Glutamatergic neuron (in vitro differentiated cells): ENCODE measurements at regions not wholly inside any gene's neighbourhood (a gene's known extent, or its start where the extent isn't known, plus 50 kb on each side); places are given as distances from the start of the nearest gene placed in this dataset.

Experiments
- DNase-seq: peaks from one replicate; pipeline ENCODE4 v3.0.0; 2022
- H3K27ac Mint-ChIP-seq: one replicate; pipeline ENCODE4 v1.8.0; 2020; ENCODE audit warnings: mild to moderate bottlenecking, mixed read lengths, inconsistent platforms; ENCODE audit not compliant: unreplicated experiment
- H3K27me3 Mint-ChIP-seq: one replicate; pipeline ENCODE4 v1.8.0; 2020; ENCODE audit warnings: mild to moderate bottlenecking, moderate library complexity, mixed read lengths, inconsistent platforms; ENCODE audit not compliant: unreplicated experiment
- H3K36me3 Mint-ChIP-seq: one replicate; pipeline ENCODE4 v1.8.0; 2020; ENCODE audit warnings: mild to moderate bottlenecking, mixed read lengths, inconsistent platforms; ENCODE audit not compliant: unreplicated experiment
- H3K4me1 Mint-ChIP-seq: one replicate; pipeline ENCODE4 v1.8.0; 2020; ENCODE audit warnings: mild to moderate bottlenecking, low read depth, mixed read lengths, inconsistent platforms; ENCODE audit not compliant: unreplicated experiment
- H3K4me3 Mint-ChIP-seq: one replicate; pipeline ENCODE4 v1.8.0; 2020; ENCODE audit warnings: mild to moderate bottlenecking, mixed read lengths, inconsistent platforms; ENCODE audit not compliant: unreplicated experiment
- H3K9me3 Mint-ChIP-seq: one replicate; pipeline ENCODE4 v1.8.0; 2020; ENCODE audit warnings: mild to moderate bottlenecking, moderate library complexity, mixed read lengths, inconsistent platforms; ENCODE audit not compliant: unreplicated experiment
- CTCF ChIP-seq: fragments of 200-600 bp; sonication (generic); IDR thresholded peaks from one replicate; pipeline ENCODE4 v1.5.0; 2021; ENCODE audit not compliant: partially characterized antibody, unreplicated experiment

- Mint-ChIP-seq H3K4me1 (peaks cover 17% of the 10 kb centered on the region), H3K4me3 (no peak overlapping the region), H3K27ac (no peak overlapping the region), H3K36me3 (peaks cover 4% of the 10 kb centered on the region), H3K27me3 (peaks cover under 1% of the 10 kb centered on the region), H3K9me3 (no peaks in the 10 kb centered on the region)
- TF ChIP-seq CTCF: no peak
- no peak for DNase-seq
These were observed 539.2 kb downstream of the TNS3 start for GRCh38 chr7:47042669-47043068.

GRCh38 chr7:47040795-47041347 is 541.0 kb downstream of the TNS3 start:
- no peak overlapping the region for H3K4me3 Mint-ChIP-seq
- H3K9me3 Mint-ChIP-seq: no peaks in the 10 kb centered on the region
- peaks cover 2% of the 10 kb centered on the region for H3K27me3 Mint-ChIP-seq
- peaks cover 12% of the 10 kb centered on the region for H3K4me1 Mint-ChIP-seq
- no peak overlapping the region for H3K27ac Mint-ChIP-seq
- H3K36me3 Mint-ChIP-seq: peaks cover 4% of the 10 kb centered on the region
- TF ChIP-seq CTCF: no peak
- no peak for DNase-seq

- H3K4me1 Mint-ChIP-seq: peaks cover 3% of the 10 kb centered on the region
- DNase-seq: no peak
- H3K27me3 Mint-ChIP-seq: peaks cover 2% of the 10 kb centered on the region
- no peaks in the 10 kb centered on the region for H3K9me3 Mint-ChIP-seq
- peaks cover 4% of the 10 kb centered on the region for H3K36me3 Mint-ChIP-seq
- no peak overlapping the region for H3K27ac Mint-ChIP-seq
- H3K4me3 Mint-ChIP-seq: no peak overlapping the region
- TF ChIP-seq CTCF: no peak
These were observed 542.0 kb downstream of the TNS3 start for GRCh38 chr7:47039904-47040303.

- Mint-ChIP-seq H3K27ac (no peak overlapping the region), H3K4me3 (no peak overlapping the region), H3K9me3 (no peaks in the 10 kb centered on the region), H3K4me1 (peaks cover 3% of the 10 kb centered on the region), H3K36me3 (peaks cover 4% of the 10 kb centered on the region), H3K27me3 (peaks cover 2% of the 10 kb centered on the region)
- DNase-seq: no peak
- TF ChIP-seq CTCF: no peak
These were observed 542.7 kb downstream of the TNS3 start for GRCh38 chr7:47039089-47039648.

GRCh38 chr7:47038621-47039020 is 543.3 kb downstream of the TNS3 start:
- no peak overlapping the region for H3K4me3 Mint-ChIP-seq
- peaks cover 2% of the 10 kb centered on the region for H3K27me3 Mint-ChIP-seq
- no peak for DNase-seq
- no peak for TF ChIP-seq CTCF
- H3K36me3 Mint-ChIP-seq: peaks cover 4% of the 10 kb centered on the region
- no peak overlapping the region for H3K27ac Mint-ChIP-seq
- peaks cover 3% of the 10 kb centered on the region for H3K4me1 Mint-ChIP-seq
- no peaks in the 10 kb centered on the region for H3K9me3 Mint-ChIP-seq
